ENCODE measurements at regions not wholly inside any gene's neighbourhood (a gene's known extent, or its start where the extent isn't known, plus 50 kb on each side); places are given as distances from the start of the nearest gene placed in this dataset.

DNA sequence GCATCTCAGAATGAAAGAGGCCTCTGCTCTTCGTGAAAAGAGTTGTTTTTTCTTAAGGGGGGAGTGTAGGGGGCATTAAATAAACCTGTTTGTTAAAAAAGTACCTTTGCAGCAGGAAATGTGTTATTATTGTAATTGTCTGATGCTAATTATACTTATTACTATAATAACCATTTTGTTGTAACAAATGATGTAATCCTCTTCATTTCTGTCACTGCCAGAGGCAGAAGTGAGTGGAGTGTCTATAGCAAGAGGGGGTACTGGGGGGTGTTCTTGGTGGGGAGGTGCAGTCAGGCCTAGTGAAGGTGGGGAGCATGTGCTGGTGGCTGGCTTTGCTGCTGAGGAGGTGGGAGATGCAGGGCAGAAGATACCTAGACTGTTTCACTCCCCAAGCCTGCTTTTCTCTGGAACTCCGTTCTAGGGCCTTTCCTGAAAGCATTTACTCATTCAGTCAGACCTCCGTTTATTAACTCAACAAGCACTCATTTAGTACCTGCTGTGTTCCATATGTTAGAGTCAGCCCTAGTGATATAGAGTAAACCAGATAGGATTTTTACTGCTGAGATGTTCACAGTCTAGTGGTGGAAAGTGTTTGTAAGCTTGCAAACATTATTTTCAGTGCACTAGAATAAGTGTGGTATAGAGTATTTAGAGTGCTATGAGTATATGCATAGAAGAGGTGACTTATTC is 77.5 kb upstream of the CISTR start (continued):
- TF ChIP-seq FOSB (CRISPR knock-in tag; IDR thresholded peaks at IDR 0.05) (no peak), ESRRA (IDR thresholded peaks at IDR 0.05; ENCODE audit: borderline replicate concordance, low read length) (no peak), HDAC2 (IDR thresholded peaks at IDR 0.05) (no peak), EHMT2 (IDR thresholded peaks at IDR 0.05; ENCODE audit: low read depth) (no peak), RCOR1 (IDR thresholded peaks at IDR 0.05; ENCODE audit: low read depth, low read length) (no peak)

DNA sequence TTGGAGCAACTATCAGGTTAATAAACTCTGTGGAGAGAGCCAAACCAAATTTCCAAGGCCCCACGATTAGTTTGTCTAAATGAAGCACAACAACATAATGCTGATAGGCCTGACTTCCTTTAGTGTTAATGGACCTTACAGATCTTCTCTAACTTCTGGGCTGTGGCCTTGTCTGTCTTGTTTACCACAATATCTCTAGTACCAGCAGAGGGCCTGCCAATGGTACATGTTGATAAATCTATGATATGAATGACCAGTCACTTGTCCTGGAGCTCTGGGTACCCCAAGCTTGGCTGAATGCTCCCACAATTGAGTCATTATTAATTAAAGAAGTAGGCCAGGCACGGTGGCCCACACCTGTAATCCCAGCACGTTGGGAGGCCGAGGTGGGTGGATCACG is 78.9 kb upstream of the CISTR start:
- DNase-seq (ENCODE audit: low read depth in 1 of 2, low spot score in 1 of 2) (peak in 1 of 2 experiments; percentile 40), ATAC-seq (peak in 1 of 2 experiments; percentile 73; a peak in 3 of 6 replicates), FAIRE-seq (no peak)
- 89% methylated on average over 5 of the region's 5 CpGs for WGBS (ENCODE audit: missing lambda C conversion rate)
- TF ChIP-seq RAD21 (conservative IDR thresholded peaks at IDR 0.05 in 1 of 2, IDR thresholded peaks at IDR 0.05 in 1 of 2) = peak; percentile 15 to 29; a peak in 1 of 5 replicates
- no peak for TF ChIP-seq MAZ (IDR thresholded peaks at IDR 0.05; ENCODE audit: borderline replicate concordance, low read depth, low read length)
- H3K27ac ChIP-seq = no peak overlapping the region
- no peaks in the 10 kb centered on the region for H3K9me3 ChIP-seq
- no peak overlapping the region for H3K4me3 ChIP-seq
- peaks cover 32% of the 10 kb centered on the region for H3K4me1 ChIP-seq
- no peak overlapping the region for H3K4me2 ChIP-seq
- POLR2A ChIA-PET = no interaction called here
- CTCF ChIA-PET = interaction anchor here (0.6 to 3.9 kb wide), 16 partner anchors 9 to 377 kb away, joined by 3 to 15 read pairs (median 4); no protein-coding TSS in a partner anchor

DNA sequence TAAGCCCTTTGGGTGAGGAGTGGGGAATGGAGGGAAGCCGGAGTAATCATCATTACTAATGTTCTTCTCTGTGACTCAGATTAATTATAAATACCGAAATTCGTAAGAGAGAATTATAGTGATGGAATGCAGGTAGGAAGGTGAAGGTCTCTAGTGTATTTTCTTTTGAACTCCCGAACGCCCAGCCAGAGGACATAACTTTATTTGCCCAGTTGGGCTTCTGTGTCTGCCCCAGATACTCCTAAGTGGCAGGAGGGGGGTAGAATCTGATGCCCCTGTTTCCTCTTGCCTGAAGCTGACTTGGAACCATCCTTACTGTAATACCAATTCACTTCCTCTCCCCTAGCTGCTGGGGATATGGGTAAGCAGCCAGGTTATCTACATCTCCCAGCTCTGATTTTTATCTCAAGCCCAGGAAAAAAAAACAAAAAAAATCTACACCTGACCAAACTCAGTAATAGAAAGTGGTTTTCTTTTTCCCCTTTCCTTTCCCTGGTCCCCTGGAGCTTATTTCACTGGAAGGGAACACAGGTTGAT is 84.4 kb upstream of the CISTR start:
- POLR2A ChIA-PET = no interaction called here
- CTCF ChIA-PET = interaction anchor here (1.6 kb wide), 1 partner anchor 19 kb away, joined by 4 read pairs; no protein-coding TSS in a partner anchor
- TF ChIP-seq CHD2 (IDR thresholded peaks at IDR 0.05; ENCODE audit: low read length, partially characterized antibody) (no peak), BCL3 (IDR thresholded peaks at IDR 0.05) (no peak), ZC3H11A (IDR thresholded peaks at IDR 0.05) (no peak), HOXA7 (CRISPR knock-in tag; IDR thresholded peaks at IDR 0.05) (no peak), PBX3 (IDR thresholded peaks at IDR 0.05) (no peak), RCOR1 (IDR thresholded peaks at IDR 0.05; ENCODE audit: low read depth, low read length) (no peak), ZSCAN20 (CRISPR knock-in tag; IDR thresholded peaks at IDR 0.05) (no peak), SREBF2 (IDR thresholded peaks at IDR 0.05) (no peak), PHF8 (IDR thresholded peaks at IDR 0.05; ENCODE audit: borderline replicate concordance, low read depth) (no peak), HOXB13 (CRISPR knock-in tag; IDR thresholded peaks at IDR 0.05; ENCODE audit: low read depth) (no peak), MAZ (IDR thresholded peaks at IDR 0.05; ENCODE audit: borderline replicate concordance, low read depth, low read length) (no peak)
- FAIRE-seq (no peak), DNase-seq (ENCODE audit: low read depth in 1 of 2, low spot score in 1 of 2) (no peak), ATAC-seq (no peak)
- peaks cover 3% of the 10 kb centered on the region; the same call in 2 of the 3 replicates for H3K9me3 ChIP-seq
- H3K4me1 ChIP-seq = no peaks in the 10 kb centered on the region
- WGBS (ENCODE audit: missing lambda C conversion rate) = 78% methylated on average over 5 of the region's 5 CpGs
- no peak overlapping the region for H3K4me3 ChIP-seq
- H3K27ac ChIP-seq = no peak overlapping the region
- H3K4me2 ChIP-seq = no peak overlapping the region

DNA sequence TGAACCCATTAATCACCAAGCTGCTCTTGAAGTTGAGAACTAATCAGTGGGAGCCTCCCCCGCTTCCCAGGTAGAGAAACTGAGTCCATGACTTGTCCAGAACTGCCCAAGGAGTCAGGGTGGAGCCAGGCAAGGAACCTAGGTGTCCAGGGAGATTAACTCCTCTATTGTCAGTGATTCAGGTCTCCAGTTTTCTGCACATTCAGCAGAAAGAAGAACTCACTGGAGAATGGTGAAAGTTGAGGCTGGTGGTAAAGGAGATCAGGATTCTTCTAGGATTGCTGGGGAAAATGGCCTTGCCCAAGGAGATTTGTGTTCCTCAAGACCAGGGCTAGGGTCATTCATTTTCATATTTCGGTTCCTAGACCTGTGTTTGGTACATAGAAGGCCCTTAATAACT is 87.2 kb upstream of the CISTR start:
- no peak for TF ChIP-seq MYC (IDR thresholded peaks at IDR 0.05; ENCODE audit: borderline replicate concordance, low read length)
- TF ChIP-seq ZC3H11A (IDR thresholded peaks at IDR 0.05) = no peak
- no peak for TF ChIP-seq NFE2L2 (conservative IDR thresholded peaks at IDR 0.05; ENCODE audit: low read length)
- peak; percentile 91 for TF ChIP-seq MAFK (IDR thresholded peaks at IDR 0.05; ENCODE audit: partially characterized antibody)
- Histone ChIP-seq H3K9me3 (peaks cover 3% of the 10 kb centered on the region; the same call in 2 of the 3 replicates), H3K4me3 (no peak overlapping the region), H3K4me1 (no peaks in the 10 kb centered on the region; the same call in 2 of the 3 replicates), H3K4me2 (no peak overlapping the region), H3K27ac (no peak overlapping the region)
- WGBS (ENCODE audit: missing lambda C conversion rate) = 65% methylated on average over 2 of the region's 2 CpGs
- ChIA-PET CTCF (interaction anchor here (1.6 kb wide), 1 partner anchor 9 kb away, joined by 5 read pairs; no protein-coding TSS in a partner anchor), POLR2A (no interaction called here)
- FAIRE-seq (no peak), DNase-seq (ENCODE audit: low read depth in 1 of 2, low spot score in 1 of 2) (no peak), ATAC-seq (no peak)

Data from A549 (cell line).